OCI-LY7 (cell line): ENCODE measurements at regions not wholly inside any gene's neighbourhood (a gene's known extent, or its start where the extent isn't known, plus 50 kb on each side); places are given as distances from the start of the nearest gene placed in this dataset.

Experiments used
- BruUV-seq: library from RNA; stranded (reverse); fragments of 400-500 nt; replicated peaks from 2 replicates; lab custom pipeline; 2021; lab: Mats Ljungman, UMichigan
- CTCF ChIA-PET: fragments of 300-600 bp; sonication (Branson Sonifier 250); formaldehyde crosslinking; loops from one replicate; lab custom pipeline; 2022; ENCODE audit warnings: antibody characterized with exemption; ENCODE audit not compliant: unreplicated experiment; lab: Charles Lee
- POLR2A ChIA-PET: fragments of 300-600 bp; sonication (Branson Sonifier 250); formaldehyde crosslinking; loops from one replicate; lab custom pipeline; 2022; ENCODE audit warnings: antibody characterized with exemption; lab: Charles Lee
- DNase-seq: peaks from one replicate; pipeline ENCODE4 v3.0.0-alpha.2; 2015; ENCODE audit warnings: low spot score
- H2AFZ ChIP-seq: fragments of 200-600 bp; sonication (generic), shearing (Covaris generic); 2 replicates; pipeline ENCODE4 v1.6.1; 2014; ENCODE audit warnings: mild to moderate bottlenecking, antibody characterized with exemption, low read length, moderate library complexity
- H3K27ac ChIP-seq: fragments of 200-600 bp; sonication (generic); 2 replicates; pipeline ENCODE4 v1.5.1; 2014; ENCODE audit warnings: mixed run types, low read depth, mild to moderate bottlenecking, moderate library complexity, low read length, inconsistent platforms; ENCODE audit not compliant: poor library complexity, severe bottlenecking
- H3K36me3 ChIP-seq: fragments of 200-600 bp; sonication (generic); 2 replicates; pipeline ENCODE4 v1.6.1; 2014; ENCODE audit warnings: mild to moderate bottlenecking, antibody characterized with exemption, low read length, moderate library complexity, mixed read lengths; ENCODE audit not compliant: insufficient read depth
- H3K4me1 ChIP-seq: fragments of 200-600 bp; sonication (generic); 2 replicates; pipeline ENCODE4 v1.5.1; 2014; ENCODE audit warnings: mild to moderate bottlenecking, low read length; ENCODE audit not compliant: insufficient read depth, poor library complexity, severe bottlenecking
- H3K4me2 ChIP-seq: fragments of 200-600 bp; sonication (generic); 2 replicates; pipeline ENCODE4 v1.6.1; 2014; ENCODE audit warnings: mild to moderate bottlenecking, low read length
- H3K4me3 ChIP-seq: fragments of 200-600 bp; sonication (generic); 2 replicates; pipeline ENCODE4 v1.5.1; 2014; ENCODE audit warnings: mild to moderate bottlenecking, low read depth, low read length; ENCODE audit not compliant: poor library complexity, severe bottlenecking
- H3K79me2 ChIP-seq: fragments of 200-600 bp; sonication (generic); 2 replicates; pipeline ENCODE4 v1.6.1; 2016; ENCODE audit warnings: low read depth, mild to moderate bottlenecking, low read length, moderate library complexity, mixed read lengths; ENCODE audit not compliant: insufficient read depth
- H3K9me2 ChIP-seq: fragments of 200-600 bp; sonication (generic); 2 replicates; pipeline ENCODE4 v1.6.1; 2016; ENCODE audit warnings: mild to moderate bottlenecking, low read length, mixed read lengths; ENCODE audit not compliant: insufficient read depth
- H3K9me3 ChIP-seq: fragments of 200-600 bp; sonication (generic); 2 replicates; pipeline ENCODE4 v1.6.1; 2014; ENCODE audit warnings: mild to moderate bottlenecking, mixed run types, low read length, mixed read lengths
- H4K20me1 ChIP-seq: fragments of 200-600 bp; sonication (generic); 2 replicates; pipeline ENCODE4 v1.6.1; 2014; ENCODE audit warnings: mild to moderate bottlenecking, antibody characterized with exemption, low read length, moderate library complexity, mixed read lengths; ENCODE audit not compliant: insufficient read depth
- CTCF ChIP-seq: fragments of 200-600 bp; sonication (generic); conservative IDR thresholded peaks from 2 replicates; pipeline ENCODE4 v1.5.1; 2014; ENCODE audit warnings: mild to moderate bottlenecking, antibody characterized with exemption, low read length, moderate library complexity, mixed read lengths
- EZH2phosphoT487 ChIP-seq: fragments of 200-600 bp; sonication (generic); IDR thresholded peaks from 2 replicates; pipeline ENCODE4 v1.6.1; 2018; ENCODE audit warnings: low read depth, borderline replicate concordance, mild to moderate bottlenecking, mixed run types, antibody characterized with exemption, low read length, moderate library complexity, mixed read lengths
- intact Hi-C: fragments of 100-400 bp; cut with micrococcal nuclease; formaldehyde crosslinking; loops from one replicate; pipeline ENCODE4 v1.10.0; 2022; ENCODE audit not compliant: unreplicated experiment

- no peak for DNase-seq
- CTCF ChIA-PET, result no interaction called here
- H3K9me2 ChIP-seq, result no peaks in the 10 kb centered on the region
- H4K20me1 ChIP-seq, result no peaks in the 10 kb centered on the region
- no peak for TF ChIP-seq CTCF
- no peak for TF ChIP-seq EZH2phosphoT487
- H3K27ac ChIP-seq, result no peak overlapping the region
- POLR2A ChIA-PET, result no interaction called here
- H3K9me3 ChIP-seq, result no peaks in the 10 kb centered on the region
- no peaks in the 10 kb centered on the region for H3K4me1 ChIP-seq
- intact Hi-C loops, result no loop called here
- H3K4me2 ChIP-seq, result no peak overlapping the region
- no peaks in the 10 kb centered on the region for H3K79me2 ChIP-seq
- no TSS peak for BruUV-seq
- H2AFZ ChIP-seq, result no peak overlapping the region
- H3K4me3 ChIP-seq, result no peak overlapping the region
- no peaks in the 10 kb centered on the region for H3K36me3 ChIP-seq
Observed at GRCh38 chr14:55976219-55976618, 142.0 kb upstream of the PELI2 start.

GRCh38 chr14:55976655-55977054 lies 141.6 kb upstream of the PELI2 start:
- ChIA-PET CTCF (no interaction called here), POLR2A (interaction anchor here (0.6 kb wide), 1 partner anchor 432 kb away, joined by 7 read pairs; no protein-coding TSS in a partner anchor)
- intact Hi-C loops, result no loop called here
- no peaks in the 10 kb centered on the region for H3K9me2 ChIP-seq
- no peaks in the 10 kb centered on the region for H3K79me2 ChIP-seq
- no peaks in the 10 kb centered on the region for H4K20me1 ChIP-seq
- no peaks in the 10 kb centered on the region for H3K9me3 ChIP-seq
- H2AFZ ChIP-seq, result no peak overlapping the region
- H3K4me2 ChIP-seq, result no peak overlapping the region
- no peak for TF ChIP-seq CTCF
- no peak for TF ChIP-seq EZH2phosphoT487
- H3K4me3 ChIP-seq, result no peak overlapping the region
- no peaks in the 10 kb centered on the region for H3K4me1 ChIP-seq
- DNase-seq, result no peak
- BruUV-seq, result no TSS peak
- no peak overlapping the region for H3K27ac ChIP-seq
- no peaks in the 10 kb centered on the region for H3K36me3 ChIP-seq

- TF ChIP-seq EZH2phosphoT487 (no peak), CTCF (no peak)
- H3K36me3 ChIP-seq, result no peaks in the 10 kb centered on the region
- DNase-seq, result no peak
- ChIA-PET CTCF (no interaction called here), POLR2A (interaction anchor here (0.6 kb wide), 1 partner anchor 433 kb away, joined by 7 read pairs; no protein-coding TSS in a partner anchor)
- BruUV-seq, result no TSS peak
- no peak overlapping the region for H3K27ac ChIP-seq
- H3K4me2 ChIP-seq, result no peak overlapping the region
- no peak overlapping the region for H3K4me3 ChIP-seq
- no peaks in the 10 kb centered on the region for H3K79me2 ChIP-seq
- no peaks in the 10 kb centered on the region for H3K9me2 ChIP-seq
- no peak overlapping the region for H2AFZ ChIP-seq
- H4K20me1 ChIP-seq, result no peaks in the 10 kb centered on the region
- intact Hi-C loops, result no loop called here
- H3K9me3 ChIP-seq, result no peaks in the 10 kb centered on the region
- no peaks in the 10 kb centered on the region for H3K4me1 ChIP-seq
Observed at GRCh38 chr14:55977392-55978150, 140.6 kb upstream of the PELI2 start.
